HG03521 (cell line): ENCODE measurements at regions not wholly inside any gene's neighbourhood (a gene's known extent, or its start where the extent isn't known, plus 50 kb on each side); places are given as distances from the start of the nearest gene placed in this dataset.

ENCODE experiments used
- ATAC-seq: cut with Tn5 transposase; IDR thresholded peaks from one replicate; pipeline ENCODE4 v1.9.1; 2021; ENCODE audit warnings: mild to moderate bottlenecking, moderate library complexity; ENCODE audit not compliant: unreplicated experiment

GRCh38 chr6:105991561-105992314 lies 94.4 kb upstream of the PRDM1 start:
- ATAC-seq, result peak; percentile 29

- ATAC-seq, result no peak
Measured at GRCh38 chr6:105990151-105990550, 96.0 kb upstream of the PRDM1 start.

- no peak for ATAC-seq
Measured at GRCh38 chr6:105988812-105989577, 97.1 kb upstream of the PRDM1 start.

- no peak for ATAC-seq
Measured at GRCh38 chr6:105988321-105988720, 97.8 kb upstream of the PRDM1 start.

GRCh38 chr6:105987516-105987915 lies 98.6 kb upstream of the PRDM1 start:
- no peak for ATAC-seq

- ATAC-seq, result no peak
Measured at GRCh38 chr6:105986998-105987397, 99.1 kb upstream of the PRDM1 start.

- no peak for ATAC-seq
Measured at GRCh38 chr6:105985816-105986632, 100.1 kb upstream of the PRDM1 start.

GRCh38 chr6:105985098-105985815 lies 100.9 kb upstream of the PRDM1 start:
- ATAC-seq, result no peak

GRCh38 chr6:105983763-105984162 lies 102.4 kb upstream of the PRDM1 start:
- ATAC-seq, result no peak

- ATAC-seq, result no peak
Measured at GRCh38 chr6:105982761-105983540, 103.2 kb upstream of the PRDM1 start.

- no peak for ATAC-seq
Measured at GRCh38 chr6:105981888-105982358, 104.2 kb upstream of the PRDM1 start.

- no peak for ATAC-seq
Measured at GRCh38 chr6:105981002-105981887, 104.9 kb upstream of the PRDM1 start.

- ATAC-seq, result no peak
Measured at GRCh38 chr6:105978974-105979373, 107.2 kb upstream of the PRDM1 start.

GRCh38 chr6:105977934-105978504 lies 108.1 kb upstream of the PRDM1 start:
- no peak for ATAC-seq

- no peak for ATAC-seq
Measured at GRCh38 chr6:105974986-105975385, 111.2 kb upstream of the PRDM1 start.

GRCh38 chr6:105972440-105972839 lies 113.7 kb upstream of the PRDM1 start:
- no peak for ATAC-seq

- ATAC-seq, result no peak
Measured at GRCh38 chr6:105968603-105969333, 117.4 kb upstream of the PRDM1 start.
